Dendritic cell treated with granulocyte-macrophage colony-stimulating factor and Interleukin-4, amounts not matched to agents 40 ng/mL and 50 ng/mL, for 4 days (primary cell): ENCODE measurements at regions not wholly inside any gene's neighbourhood (a gene's known extent, or its start where the extent isn't known, plus 50 kb on each side); places are given as distances from the start of the nearest gene placed in this dataset.

Experiments used
- H3K27ac Mint-ChIP-seq: one replicate; pipeline ENCODE4 v1.8.0; 2022; ENCODE audit warnings: mild to moderate bottlenecking, mixed read lengths
- H3K27me3 Mint-ChIP-seq: one replicate; pipeline ENCODE4 v1.8.0; 2022; ENCODE audit warnings: mild to moderate bottlenecking, mixed read lengths
- H3K36me3 Mint-ChIP-seq: one replicate; pipeline ENCODE4 v1.8.0; 2022; ENCODE audit warnings: low read depth, mixed read lengths
- H3K4me1 Mint-ChIP-seq: one replicate; pipeline ENCODE4 v1.8.0; 2022; ENCODE audit warnings: low read depth, mixed read lengths
- H3K4me3 Mint-ChIP-seq: one replicate; pipeline ENCODE4 v1.8.0; 2022; ENCODE audit warnings: mild to moderate bottlenecking, moderate library complexity, mixed read lengths
- H3K9me3 Mint-ChIP-seq: one replicate; pipeline ENCODE4 v1.8.0; 2022; ENCODE audit warnings: mixed read lengths
- intact Hi-C: fragments of 100-400 bp; cut with micrococcal nuclease; formaldehyde crosslinking; loops from one replicate; pipeline ENCODE4 v1.15.0; 2022

- Mint-ChIP-seq H3K27ac (no peak overlapping the region), H3K27me3 (no peaks in the 10 kb centered on the region), H3K4me1 (no peaks in the 10 kb centered on the region), H3K4me3 (no peak overlapping the region), H3K36me3 (no peaks in the 10 kb centered on the region), H3K9me3 (no peaks in the 10 kb centered on the region)
- intact Hi-C loops, result no loop called here
These were observed 527.8 kb downstream of the MTRR start for GRCh38 chr5:8396756-8397155.

- no peaks in the 10 kb centered on the region for H3K36me3 Mint-ChIP-seq
- no peaks in the 10 kb centered on the region for H3K27me3 Mint-ChIP-seq
- H3K27ac Mint-ChIP-seq, result no peak overlapping the region
- intact Hi-C loops, result no loop called here
- no peaks in the 10 kb centered on the region for H3K4me1 Mint-ChIP-seq
- no peak overlapping the region for H3K4me3 Mint-ChIP-seq
- no peaks in the 10 kb centered on the region for H3K9me3 Mint-ChIP-seq
These were observed 530.5 kb downstream of the MTRR start for GRCh38 chr5:8399471-8399870.

GRCh38 chr5:8408258-8408657, 539.3 kb downstream of the MTRR start:
- Mint-ChIP-seq H3K4me3 (no peak overlapping the region), H3K27me3 (no peaks in the 10 kb centered on the region), H3K4me1 (no peaks in the 10 kb centered on the region), H3K9me3 (peaks cover 9% of the 10 kb centered on the region), H3K27ac (no peak overlapping the region), H3K36me3 (no peaks in the 10 kb centered on the region)
- intact Hi-C loops, result no loop called here

- Mint-ChIP-seq H3K4me1 (no peaks in the 10 kb centered on the region), H3K27me3 (no peaks in the 10 kb centered on the region), H3K27ac (no peak overlapping the region), H3K9me3 (peaks cover 25% of the 10 kb centered on the region), H3K4me3 (no peak overlapping the region), H3K36me3 (no peaks in the 10 kb centered on the region)
- intact Hi-C loops, result no loop called here
These were observed 541.7 kb downstream of the MTRR start for GRCh38 chr5:8410618-8411017.

GRCh38 chr5:8413975-8414374, 545.0 kb downstream of the MTRR start:
- Mint-ChIP-seq H3K27ac (no peak overlapping the region), H3K9me3 (peaks cover 23% of the 10 kb centered on the region), H3K36me3 (no peaks in the 10 kb centered on the region), H3K4me3 (no peak overlapping the region), H3K27me3 (no peaks in the 10 kb centered on the region), H3K4me1 (no peaks in the 10 kb centered on the region)
- intact Hi-C loops, result no loop called here

- intact Hi-C loops, result no loop called here
- Mint-ChIP-seq H3K4me1 (no peaks in the 10 kb centered on the region), H3K9me3 (peaks cover 23% of the 10 kb centered on the region), H3K36me3 (no peaks in the 10 kb centered on the region), H3K4me3 (no peak overlapping the region), H3K27ac (no peak overlapping the region), H3K27me3 (no peaks in the 10 kb centered on the region)
These were observed 548.5 kb downstream of the MTRR start for GRCh38 chr5:8417316-8418048.

GRCh38 chr5:8418049-8418426, 549.1 kb downstream of the MTRR start:
- Mint-ChIP-seq H3K9me3 (peaks cover 23% of the 10 kb centered on the region), H3K4me3 (no peak overlapping the region), H3K4me1 (no peaks in the 10 kb centered on the region), H3K27ac (no peak overlapping the region), H3K27me3 (no peaks in the 10 kb centered on the region), H3K36me3 (no peaks in the 10 kb centered on the region)
- intact Hi-C loops, result no loop called here

GRCh38 chr5:8429778-8430758, 561.1 kb downstream of the MTRR start:
- peaks cover 19% of the 10 kb centered on the region for H3K9me3 Mint-ChIP-seq
- no peak overlapping the region for H3K4me3 Mint-ChIP-seq
- H3K27ac Mint-ChIP-seq, result no peak overlapping the region
- H3K27me3 Mint-ChIP-seq, result no peaks in the 10 kb centered on the region
- no peaks in the 10 kb centered on the region for H3K4me1 Mint-ChIP-seq
- H3K36me3 Mint-ChIP-seq, result no peaks in the 10 kb centered on the region
- intact Hi-C loops, result no loop called here

GRCh38 chr5:8434501-8434900, 565.6 kb downstream of the MTRR start:
- Mint-ChIP-seq H3K36me3 (no peaks in the 10 kb centered on the region), H3K4me3 (no peak overlapping the region), H3K9me3 (no peaks in the 10 kb centered on the region), H3K4me1 (no peaks in the 10 kb centered on the region), H3K27ac (no peak overlapping the region), H3K27me3 (no peaks in the 10 kb centered on the region)
- intact Hi-C loops, result no loop called here

- H3K27me3 Mint-ChIP-seq, result no peaks in the 10 kb centered on the region
- H3K4me3 Mint-ChIP-seq, result no peak overlapping the region
- no peaks in the 10 kb centered on the region for H3K36me3 Mint-ChIP-seq
- no peaks in the 10 kb centered on the region for H3K9me3 Mint-ChIP-seq
- intact Hi-C loops, result no loop called here
- H3K27ac Mint-ChIP-seq, result no peak overlapping the region
- H3K4me1 Mint-ChIP-seq, result no peaks in the 10 kb centered on the region
These were observed 568.0 kb downstream of the MTRR start for GRCh38 chr5:8436924-8437323.

- no peaks in the 10 kb centered on the region for H3K4me1 Mint-ChIP-seq
- H3K9me3 Mint-ChIP-seq, result peaks cover 7% of the 10 kb centered on the region
- intact Hi-C loops, result no loop called here
- no peak overlapping the region for H3K4me3 Mint-ChIP-seq
- no peak overlapping the region for H3K27ac Mint-ChIP-seq
- H3K36me3 Mint-ChIP-seq, result no peaks in the 10 kb centered on the region
- H3K27me3 Mint-ChIP-seq, result no peaks in the 10 kb centered on the region
These were observed 576.2 kb downstream of the MTRR start for GRCh38 chr5:8445139-8445538.

- H3K4me1 Mint-ChIP-seq, result no peaks in the 10 kb centered on the region
- H3K4me3 Mint-ChIP-seq, result no peak overlapping the region
- H3K27ac Mint-ChIP-seq, result no peak overlapping the region
- H3K9me3 Mint-ChIP-seq, result peaks cover 7% of the 10 kb centered on the region
- intact Hi-C loops, result no loop called here
- no peaks in the 10 kb centered on the region for H3K27me3 Mint-ChIP-seq
- H3K36me3 Mint-ChIP-seq, result no peaks in the 10 kb centered on the region
These were observed 577.2 kb downstream of the MTRR start for GRCh38 chr5:8446179-8446578.

GRCh38 chr5:8456846-8457186, 587.9 kb downstream of the MTRR start:
- Mint-ChIP-seq H3K27ac (peak overlapping the region; percentile 84), H3K4me1 (peaks cover 29% of the 10 kb centered on the region), H3K9me3 (no peaks in the 10 kb centered on the region), H3K4me3 (peak overlapping the region; percentile 84), H3K27me3 (peaks cover 1% of the 10 kb centered on the region), H3K36me3 (peaks cover 22% of the 10 kb centered on the region)
- intact Hi-C loops, result loop anchor here (10.0 kb wide), 1 partner anchor 592 kb away; the partner anchor contains the start of genes FASTKD3 and MTRR
